Upper lobe of right lung (tissue), 1 donor: ENCODE measurements at regions not wholly inside any gene's neighbourhood (a gene's known extent, or its start where the extent isn't known, plus 50 kb on each side); places are given as distances from the start of the nearest gene placed in this dataset.

Experiments used
- ATAC-seq: fragments of 200-7000 bp; cut with Tn5 transposase; one replicate; pipeline ENCODE4 v1.9.1; 2020; ENCODE audit warnings: mild to moderate bottlenecking, moderate library complexity
- DNase-seq: peaks from one replicate; pipeline ENCODE4 v3.0.0-alpha.2; 2020
- H3K27ac ChIP-seq: fragments of 200-600 bp; one replicate; pipeline ENCODE4 v1.8.0; 2022
- H3K27me3 ChIP-seq: fragments of 200-600 bp; one replicate; pipeline ENCODE4 v1.8.0; 2022; ENCODE audit warnings: mild to moderate bottlenecking
- H3K36me3 ChIP-seq: fragments of 200-600 bp; one replicate; pipeline ENCODE4 v1.8.0; 2022
- H3K4me1 ChIP-seq: fragments of 200-600 bp; one replicate; pipeline ENCODE4 v1.8.0; 2022
- H3K4me3 ChIP-seq: fragments of 200-600 bp; one replicate; pipeline ENCODE4 v1.8.0; 2022; ENCODE audit warnings: mild to moderate bottlenecking
- H3K9me3 ChIP-seq: fragments of 200-600 bp; one replicate; pipeline ENCODE4 v1.8.0; 2022
- CTCF ChIP-seq: fragments of 200-600 bp; IDR thresholded peaks from one replicate; pipeline ENCODE4 v1.8.0; 2022; ENCODE audit warnings: antibody characterized with exemption
- intact Hi-C: fragments of 100-400 bp; cut with DNase I; formaldehyde crosslinking; loops from one replicate; pipeline ENCODE4 v1.11.0; 2022
- donor health status: DM: no; HTN: yes; CAD: no; lungs with severe emphysema.

GRCh38 chr2:163479599-163479998, 256.2 kb downstream of the FIGN start:
- intact Hi-C loops = no loop called here

GRCh38 chr2:163475815-163476214, 260.0 kb downstream of the FIGN start:
- TF ChIP-seq CTCF = no peak
- Histone ChIP-seq H3K36me3 (no peaks in the 10 kb centered on the region), H3K4me1 (no peaks in the 10 kb centered on the region), H3K27ac (no peak overlapping the region), H3K9me3 (no peaks in the 10 kb centered on the region), H3K27me3 (no peaks in the 10 kb centered on the region), H3K4me3 (no peak overlapping the region)
- no peak for ATAC-seq
- intact Hi-C loops = no loop called here
- no peak for DNase-seq

More at GRCh38 chr2:163479599-163479998, 256.2 kb downstream of the FIGN start:
- H3K4me3 ChIP-seq = no peak overlapping the region
- TF ChIP-seq CTCF = no peak
- ATAC-seq (no peak), DNase-seq (no peak)
- no peak overlapping the region for H3K27ac ChIP-seq
- H3K27me3 ChIP-seq = no peaks in the 10 kb centered on the region
- no peaks in the 10 kb centered on the region for H3K9me3 ChIP-seq
- no peaks in the 10 kb centered on the region for H3K4me1 ChIP-seq
- H3K36me3 ChIP-seq = no peaks in the 10 kb centered on the region

GRCh38 chr2:163474889-163475288, 260.9 kb downstream of the FIGN start:
- intact Hi-C loops = no loop called here
- H3K27ac ChIP-seq = no peak overlapping the region

GRCh38 chr2:163474319-163474744, 261.5 kb downstream of the FIGN start:
- no peak for DNase-seq
- no peak overlapping the region for H3K4me3 ChIP-seq
- no peaks in the 10 kb centered on the region for H3K9me3 ChIP-seq
- H3K27ac ChIP-seq = no peak overlapping the region
- intact Hi-C loops = no loop called here
- no peaks in the 10 kb centered on the region for H3K36me3 ChIP-seq
- no peak for ATAC-seq
- H3K4me1 ChIP-seq = no peaks in the 10 kb centered on the region
- no peaks in the 10 kb centered on the region for H3K27me3 ChIP-seq
- no peak for TF ChIP-seq CTCF

More at GRCh38 chr2:163474889-163475288, 260.9 kb downstream of the FIGN start:
- no peaks in the 10 kb centered on the region for H3K4me1 ChIP-seq
- H3K27me3 ChIP-seq = no peaks in the 10 kb centered on the region
- no peak overlapping the region for H3K4me3 ChIP-seq
- no peak for TF ChIP-seq CTCF
- ATAC-seq (no peak), DNase-seq (no peak)
- H3K36me3 ChIP-seq = no peaks in the 10 kb centered on the region
- H3K9me3 ChIP-seq = no peaks in the 10 kb centered on the region

GRCh38 chr2:163471947-163472346, 263.9 kb downstream of the FIGN start:
- Histone ChIP-seq H3K4me1 (no peaks in the 10 kb centered on the region), H3K27me3 (no peaks in the 10 kb centered on the region), H3K9me3 (no peaks in the 10 kb centered on the region), H3K27ac (no peak overlapping the region), H3K36me3 (no peaks in the 10 kb centered on the region), H3K4me3 (no peak overlapping the region)
- no peak for TF ChIP-seq CTCF
- intact Hi-C loops = no loop called here
- no peak for ATAC-seq
- DNase-seq = no peak

GRCh38 chr2:163469561-163469962, 266.2 kb downstream of the FIGN start:
- Histone ChIP-seq H3K27me3 (no peaks in the 10 kb centered on the region), H3K4me1 (no peaks in the 10 kb centered on the region), H3K9me3 (no peaks in the 10 kb centered on the region), H3K4me3 (no peak overlapping the region), H3K36me3 (no peaks in the 10 kb centered on the region), H3K27ac (no peak overlapping the region)
- TF ChIP-seq CTCF = no peak
- intact Hi-C loops = no loop called here
- no peak for ATAC-seq
- DNase-seq = no peak
